Cardiac muscle cell (in vitro differentiated cells and primary cell): ENCODE measurements at regions not wholly inside any gene's neighbourhood (a gene's known extent, or its start where the extent isn't known, plus 50 kb on each side); places are given as distances from the start of the nearest gene placed in this dataset.
"Not testable (repeated sequence)": the region's sequence is repeated elsewhere in the genome, so short reads cannot be mapped to it uniquely, and the experiment has no call there.

ENCODE experiments used
- DNase-seq, 2 donors: peaks; one replicate each; pipeline versions ENCODE4 v3.0.0 to v3.0.0-alpha.2; 2010 to 2017; ENCODE audit warnings: low read depth in 1 of 2, low spot score in 1 of 2
- H3K27ac ChIP-seq: fragments of 200-600 bp; sonication (generic); 2 replicates; pipeline ENCODE4 v1.5.1; 2016
- H3K27me3 ChIP-seq: fragments of 200-600 bp; sonication (generic); 2 replicates; pipeline ENCODE4 v1.6.0; 2016; ENCODE audit warnings: control low read depth
- H3K36me3 ChIP-seq: fragments of 200-600 bp; sonication (generic); 2 replicates; pipeline ENCODE4 v1.5.1; 2016; ENCODE audit warnings: control low read depth
- H3K4me1 ChIP-seq: fragments of 200-600 bp; sonication (generic); 2 replicates; pipeline ENCODE4 v1.8.1; 2017; ENCODE audit warnings: low read depth, mild to moderate bottlenecking, mixed run types
- H3K4me3 ChIP-seq: fragments of 200-600 bp; sonication (generic); 2 replicates; pipeline ENCODE4 v1.5.1; 2016; ENCODE audit warnings: mild to moderate bottlenecking
- H3K9me3 ChIP-seq: fragments of 200-600 bp; sonication (generic); 2 replicates; pipeline ENCODE4 v1.5.1; 2017; ENCODE audit warnings: low read depth, mild to moderate bottlenecking, control low read depth
- CTCF ChIP-seq: IDR thresholded peaks from 2 replicates; pipeline ENCODE4 v1.5.1; 2012; ENCODE audit warnings: low read depth, mild to moderate bottlenecking, low read length

DNA sequence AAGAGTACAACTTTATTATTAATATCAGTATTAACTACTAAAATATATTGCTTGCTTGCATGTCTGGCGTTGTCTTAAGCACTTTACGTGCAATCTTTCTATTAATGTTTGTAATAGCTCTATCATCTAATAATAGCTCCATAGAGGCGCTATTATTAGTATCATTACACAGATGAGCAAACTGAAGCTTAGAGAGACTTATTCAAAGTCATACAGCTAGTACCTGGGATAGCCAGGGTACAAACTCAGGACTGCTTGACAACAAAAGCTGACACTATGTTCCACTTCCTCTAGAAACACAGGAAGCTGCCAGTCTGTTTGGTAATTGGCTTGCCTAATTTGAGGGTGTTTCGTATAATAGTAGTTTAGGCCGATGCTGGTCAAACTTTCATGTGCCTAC, 523.2 kb downstream of the RMST start:
- Histone ChIP-seq H3K4me3 (no peak overlapping the region), H3K4me1 (no peaks in the 10 kb centered on the region), H3K27ac (no peak overlapping the region), H3K27me3 (no peaks in the 10 kb centered on the region), H3K36me3 (no peaks in the 10 kb centered on the region), H3K9me3 (no peaks in the 10 kb centered on the region)
- no peak for DNase-seq
- no peak for TF ChIP-seq CTCF

DNA sequence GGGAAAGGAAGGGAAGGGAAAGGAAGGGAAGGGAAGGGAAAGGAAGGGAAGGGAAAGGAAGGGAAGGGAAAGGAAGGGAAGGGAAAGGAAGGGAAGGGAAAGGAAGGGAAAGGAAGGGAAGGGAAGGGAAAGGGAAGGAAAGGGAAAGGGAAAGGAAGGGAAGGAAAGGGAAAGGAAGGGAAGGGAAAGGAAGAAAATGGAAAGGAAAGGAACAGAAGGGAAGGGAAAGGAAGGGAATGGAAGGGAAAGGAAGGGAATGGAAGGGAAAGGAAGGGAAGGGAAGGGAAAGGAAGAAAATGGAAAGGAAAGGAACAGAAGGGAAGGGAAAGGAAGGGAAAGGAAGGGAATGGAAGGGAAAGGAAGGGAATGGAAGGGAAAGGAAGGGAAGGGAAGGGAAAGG, 526.0 kb downstream of the RMST start:
- H3K27ac ChIP-seq, H3K9me3 ChIP-seq, H3K36me3 ChIP-seq, H3K27me3 ChIP-seq, DNase-seq, H3K4me3 ChIP-seq, H3K4me1 ChIP-seq: not testable (repeated sequence)

GRCh38 chr12:97989366-97989940, 525.9 kb upstream of the TMPO start:
- no peak for TF ChIP-seq CTCF
- no peaks in the 10 kb centered on the region for H3K36me3 ChIP-seq

GRCh38 chr12:97994746-97995484, 520.5 kb upstream of the TMPO start:
- peaks cover 9% of the 10 kb centered on the region for H3K4me1 ChIP-seq
- H3K36me3 ChIP-seq: no peaks in the 10 kb centered on the region
- TF ChIP-seq CTCF: no peak
- no peak for DNase-seq
- no peak overlapping the region for H3K4me3 ChIP-seq
- no peak overlapping the region for H3K27ac ChIP-seq
- no peaks in the 10 kb centered on the region for H3K9me3 ChIP-seq
- H3K27me3 ChIP-seq: no peaks in the 10 kb centered on the region

More at GRCh38 chr12:97989366-97989940, 525.9 kb upstream of the TMPO start:
- DNase-seq: no peak
- no peak overlapping the region for H3K27ac ChIP-seq
- no peaks in the 10 kb centered on the region for H3K27me3 ChIP-seq
- no peaks in the 10 kb centered on the region for H3K9me3 ChIP-seq
- H3K4me3 ChIP-seq: no peak overlapping the region
- H3K4me1 ChIP-seq: no peaks in the 10 kb centered on the region

GRCh38 chr12:97995559-97995958, 519.8 kb upstream of the TMPO start:
- no peak for TF ChIP-seq CTCF
- Histone ChIP-seq H3K4me3 (no peak overlapping the region), H3K36me3 (no peaks in the 10 kb centered on the region), H3K9me3 (no peaks in the 10 kb centered on the region), H3K27ac (no peak overlapping the region), H3K27me3 (no peaks in the 10 kb centered on the region), H3K4me1 (peaks cover 9% of the 10 kb centered on the region)
- DNase-seq: no peak

DNA sequence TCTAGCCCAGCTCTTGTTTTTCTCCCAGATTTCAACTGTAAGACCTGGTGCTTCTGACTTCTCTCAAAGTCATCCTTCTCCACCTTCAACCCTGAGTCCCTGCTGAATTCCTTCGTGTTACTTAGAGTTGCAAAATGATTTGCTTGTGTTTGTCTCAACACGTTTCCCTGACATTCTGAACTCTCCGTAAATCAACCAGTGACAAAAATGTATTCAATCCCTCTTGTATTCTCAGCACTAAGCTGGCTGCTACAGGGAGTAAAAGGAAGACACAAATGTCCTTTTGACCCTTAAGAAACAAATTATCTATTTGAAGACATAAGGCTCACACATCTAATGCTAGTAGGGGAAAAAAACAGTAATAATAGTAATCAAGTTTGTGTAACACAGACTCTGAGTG, 514.0 kb upstream of the TMPO start:
- no peak for DNase-seq
- no peaks in the 10 kb centered on the region for H3K4me1 ChIP-seq
- no peaks in the 10 kb centered on the region for H3K27me3 ChIP-seq
- H3K36me3 ChIP-seq: no peaks in the 10 kb centered on the region
- H3K27ac ChIP-seq: no peak overlapping the region
- no peak overlapping the region for H3K4me3 ChIP-seq
- no peak for TF ChIP-seq CTCF
- H3K9me3 ChIP-seq: no peaks in the 10 kb centered on the region
